ENCODE measurements at regions not wholly inside any gene's neighbourhood (a gene's known extent, or its start where the extent isn't known, plus 50 kb on each side); places are given as distances from the start of the nearest gene placed in this dataset.
"Not testable (repeated sequence)": the region's sequence is repeated elsewhere in the genome, so short reads cannot be mapped to it uniquely, and the experiment has no call there.

- DNase-seq (ENCODE audit: low spot score) (no peak), FAIRE-seq (no peak)
These were observed 341.5 kb upstream of the CCNH start for GRCh38 chr5:87754009-87754757.

DNA sequence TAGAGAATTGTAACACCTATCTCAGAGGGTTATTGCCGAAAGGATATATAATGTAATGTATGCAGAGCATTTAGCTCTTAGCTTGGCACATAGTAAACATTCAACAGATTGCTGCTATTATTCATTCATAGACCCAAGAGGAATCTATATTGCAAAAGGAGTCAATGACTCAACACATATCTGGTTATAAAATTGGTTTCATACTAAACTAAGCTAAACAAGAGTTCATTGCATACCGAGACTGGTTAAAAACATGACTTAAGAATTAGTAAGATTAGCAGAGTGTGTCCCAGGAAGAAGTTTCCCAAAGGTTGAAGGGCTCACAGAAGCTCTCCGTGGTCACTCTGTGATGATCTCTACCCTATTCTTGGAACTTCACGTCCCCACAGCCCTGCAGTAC is 339.6 kb upstream of the CCNH start:
- FAIRE-seq = no peak
- no peak for DNase-seq (ENCODE audit: low spot score)

- DNase-seq (ENCODE audit: low spot score) = no peak
- no peak for FAIRE-seq
These were observed 339.1 kb upstream of the CCNH start for GRCh38 chr5:87751824-87752223.

- DNase-seq (ENCODE audit: low spot score) (no peak), FAIRE-seq (no peak)
These were observed 334.2 kb upstream of the CCNH start for GRCh38 chr5:87746891-87747377.

- DNase-seq (ENCODE audit: low spot score) = no peak
- FAIRE-seq = no peak
These were observed 333.6 kb upstream of the CCNH start for GRCh38 chr5:87746341-87746740.

DNA sequence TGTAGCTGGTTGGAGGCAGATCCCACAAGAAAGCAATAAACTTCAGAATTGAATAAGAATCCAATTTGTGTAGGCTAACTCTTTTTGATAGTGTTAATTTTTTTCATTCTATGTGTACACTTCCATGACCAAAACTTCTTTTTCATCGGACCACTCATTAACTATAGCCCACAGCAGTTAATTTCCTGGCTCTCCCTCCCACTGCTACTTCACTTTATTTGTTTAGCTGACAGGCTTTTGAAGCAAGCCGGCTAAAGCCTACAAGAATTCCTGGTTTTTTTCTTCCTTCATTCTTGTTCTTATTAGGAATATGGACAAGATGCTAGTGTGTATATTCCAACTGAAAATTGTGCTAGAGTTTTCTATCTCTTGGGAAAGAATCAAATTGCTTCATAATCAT is 329.2 kb upstream of the CCNH start:
- FAIRE-seq (no peak), DNase-seq (ENCODE audit: low spot score) (no peak)

DNA sequence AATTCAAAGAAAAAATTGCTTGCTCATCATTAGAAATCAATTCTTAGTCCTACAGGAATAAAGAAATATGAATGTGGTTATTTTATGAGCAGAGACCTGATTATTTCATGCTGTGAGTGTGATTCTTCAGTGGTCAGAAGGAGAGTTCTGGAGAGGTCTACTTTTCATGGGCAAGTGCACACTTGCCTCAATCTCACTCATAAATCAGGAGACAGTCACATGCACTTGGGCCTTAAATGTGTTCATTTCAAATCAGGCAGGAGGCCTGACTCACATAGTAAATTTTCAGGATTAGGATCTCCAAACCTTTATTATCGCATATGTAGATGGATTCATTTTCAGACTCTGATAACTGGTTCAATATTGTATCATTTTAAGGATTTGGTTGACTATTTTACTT is 323.2 kb upstream of the CCNH start:
- FAIRE-seq (no peak), DNase-seq (ENCODE audit: low spot score) (no peak)

DNA sequence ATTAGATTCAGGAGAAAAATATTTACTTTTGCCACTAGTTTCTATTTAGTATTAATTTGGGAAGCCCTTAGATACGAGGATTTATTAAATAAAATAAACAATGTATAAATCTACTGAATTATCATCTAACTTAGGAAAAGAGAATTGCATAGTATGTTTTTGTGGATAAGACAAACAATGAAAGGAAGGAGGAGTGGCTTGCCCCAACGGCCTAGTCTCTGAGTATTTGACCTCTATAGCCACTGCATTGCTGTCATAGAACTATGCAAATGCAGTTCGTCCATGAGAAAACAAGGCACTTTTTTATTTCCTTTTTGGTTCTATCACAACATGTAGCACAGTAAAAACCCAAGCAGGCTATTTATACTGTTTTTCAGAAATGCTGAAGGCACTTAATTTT is 321.2 kb upstream of the CCNH start:
- no peak for DNase-seq (ENCODE audit: low spot score)
- FAIRE-seq = no peak

DNA sequence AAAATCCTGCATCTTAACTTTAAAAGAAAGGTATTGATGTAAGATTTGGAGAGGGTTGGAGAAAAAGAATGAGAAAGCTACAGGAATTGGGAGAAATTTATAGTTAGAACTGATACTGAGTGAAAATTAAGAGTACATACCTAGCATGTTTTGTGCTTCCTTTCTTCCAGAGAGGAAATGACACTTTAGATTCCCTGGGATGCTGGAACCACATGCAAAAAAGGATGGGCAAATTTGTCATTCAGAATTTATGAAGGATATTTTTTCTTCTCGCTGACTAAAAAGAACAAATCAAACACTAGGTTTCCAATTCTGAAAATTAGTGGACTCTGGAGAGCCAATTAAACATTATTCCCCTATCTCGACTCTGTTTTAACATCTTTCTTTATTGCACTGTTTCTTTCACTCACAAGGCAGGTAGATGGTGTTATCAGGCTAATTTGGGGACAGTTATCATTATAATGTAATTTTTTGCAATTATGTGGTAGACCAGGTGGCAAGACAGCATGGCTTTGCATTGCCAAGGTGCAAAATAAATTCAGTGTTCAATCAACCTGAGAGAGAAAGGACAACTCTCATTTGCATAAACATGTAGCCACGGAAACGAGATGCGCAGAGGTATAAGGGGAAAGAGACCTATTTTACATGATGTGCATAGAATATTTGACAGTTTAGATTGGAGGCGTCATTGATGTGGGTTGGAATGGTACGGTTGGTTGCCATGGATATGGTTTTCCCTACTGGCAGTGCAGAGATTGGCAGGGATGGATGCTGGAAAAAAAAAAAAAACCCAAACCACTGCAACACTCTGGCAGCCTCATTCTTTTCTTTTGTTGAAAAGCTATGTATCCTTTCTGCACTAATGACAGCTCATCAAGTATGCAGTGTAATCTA is 320.4 kb upstream of the CCNH start:
- DNase-seq (ENCODE audit: low spot score) = no peak
- FAIRE-seq = no peak

GRCh38 chr5:87729781-87730180 is 317.1 kb upstream of the CCNH start:
- no peak for FAIRE-seq
- no peak for DNase-seq (ENCODE audit: low spot score)

GRCh38 chr5:87722286-87722685 is 309.6 kb upstream of the CCNH start:
- no peak for DNase-seq (ENCODE audit: low spot score)
- no peak for FAIRE-seq

DNA sequence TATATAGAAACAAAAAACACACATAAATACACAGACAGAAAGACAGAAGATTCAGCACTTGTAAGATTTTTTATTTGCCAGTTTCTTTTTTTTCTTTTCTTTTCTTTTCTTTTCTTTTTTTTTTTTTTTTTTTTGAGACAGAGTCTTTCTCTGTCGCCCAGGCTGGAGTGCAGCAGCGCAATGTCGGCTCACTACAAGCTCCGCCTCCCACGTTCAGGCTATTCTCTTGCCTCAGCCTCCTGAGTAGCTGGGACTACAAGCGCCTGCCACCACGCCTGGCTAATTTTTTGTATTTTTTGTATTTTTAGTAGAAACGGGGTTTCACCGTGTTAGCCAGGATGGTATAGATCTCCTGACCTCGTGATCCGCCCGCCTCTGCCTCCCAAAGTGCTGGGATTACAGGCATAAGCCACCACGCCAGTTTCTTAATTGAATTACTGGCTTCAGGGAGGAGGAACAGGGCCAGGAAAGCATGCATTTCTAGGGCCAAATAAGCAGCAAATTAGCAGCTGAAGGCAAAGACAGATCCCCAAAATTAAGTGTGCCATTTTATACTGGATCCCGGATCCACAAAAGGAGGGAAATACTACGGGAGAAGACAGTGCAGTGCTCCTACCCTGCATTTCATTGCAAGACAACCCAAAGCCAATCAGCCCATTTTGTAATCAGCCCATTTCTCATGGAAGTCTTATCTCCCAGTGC is 305.6 kb upstream of the CCNH start:
- not testable (repeated sequence) for FAIRE-seq

GRCh38 chr5:87717761-87718160 is 305.0 kb upstream of the CCNH start:
- FAIRE-seq (no peak), DNase-seq (ENCODE audit: low spot score) (no peak)

More for the DNA sequence above, 305.6 kb upstream of the CCNH start:
- not testable (repeated sequence) for DNase-seq (ENCODE audit: low spot score)

DNA sequence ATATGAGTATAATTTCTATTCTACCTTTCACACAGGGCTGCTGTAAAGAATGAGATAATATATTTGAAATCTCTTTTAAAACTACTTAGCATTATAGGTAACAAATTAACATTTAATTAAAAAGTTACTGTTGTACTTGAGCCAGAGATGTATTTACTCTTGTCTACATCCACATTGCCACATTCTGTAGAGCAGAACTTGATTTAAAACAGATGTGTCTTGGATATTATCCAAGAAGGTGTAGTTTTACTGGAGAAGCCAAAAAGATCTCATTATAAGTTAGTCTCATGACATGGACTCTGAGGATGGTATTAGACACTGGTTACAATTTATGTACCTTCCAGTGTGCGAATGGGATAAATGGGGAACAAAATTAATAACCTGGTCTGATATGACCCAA is 293.1 kb upstream of the CCNH start:
- FAIRE-seq (no peak), DNase-seq (ENCODE audit: low spot score) (no peak)

DNA sequence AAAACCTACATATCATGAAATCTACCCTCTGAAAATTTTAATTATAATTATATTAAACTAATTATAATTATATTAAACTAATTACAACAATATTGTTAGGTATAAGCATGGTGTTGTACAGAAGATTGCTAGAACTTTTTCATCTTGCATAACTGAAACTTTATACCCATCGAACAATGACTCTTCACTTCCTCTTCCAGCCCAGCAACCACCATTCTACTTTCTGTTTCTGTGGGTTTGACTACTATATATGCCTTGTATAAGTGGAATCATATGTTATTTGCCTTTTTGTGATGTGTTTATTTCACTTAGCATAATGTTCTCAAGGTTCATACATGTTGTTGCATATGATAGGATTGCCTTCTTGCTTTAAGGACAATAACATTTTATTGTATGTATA is 274.2 kb upstream of the CCNH start:
- no peak for DNase-seq (ENCODE audit: low spot score)
- FAIRE-seq = no peak

DNA sequence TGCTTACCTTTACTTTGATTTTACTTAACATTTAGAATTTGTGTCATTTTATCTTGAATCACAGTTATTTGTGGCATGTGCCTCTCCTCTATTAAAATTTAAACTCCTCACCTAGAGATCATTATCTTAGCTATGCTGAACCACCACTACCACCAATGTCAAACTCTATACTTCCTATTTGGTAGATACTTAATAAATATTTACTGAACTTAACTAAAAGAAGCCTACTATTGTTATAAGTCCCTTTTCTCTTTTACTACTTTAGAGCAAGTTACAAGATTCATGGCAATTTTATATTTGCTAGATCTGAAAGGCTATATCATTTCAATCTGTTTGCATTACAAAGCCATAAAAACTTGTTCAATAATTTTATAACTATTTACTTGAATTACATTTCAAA is 273.3 kb upstream of the CCNH start:
- DNase-seq (ENCODE audit: low spot score) (no peak), FAIRE-seq (no peak)

- no peak for FAIRE-seq
These were observed 261.5 kb upstream of the CCNH start for GRCh38 chr5:87674235-87674634.

GRCh38 chr5:87671146-87671545 is 258.4 kb upstream of the CCNH start:
- no peak for FAIRE-seq
- DNase-seq (ENCODE audit: low spot score) = no peak

More at GRCh38 chr5:87674235-87674634, 261.5 kb upstream of the CCNH start:
- no peak for DNase-seq (ENCODE audit: low spot score)

DNA sequence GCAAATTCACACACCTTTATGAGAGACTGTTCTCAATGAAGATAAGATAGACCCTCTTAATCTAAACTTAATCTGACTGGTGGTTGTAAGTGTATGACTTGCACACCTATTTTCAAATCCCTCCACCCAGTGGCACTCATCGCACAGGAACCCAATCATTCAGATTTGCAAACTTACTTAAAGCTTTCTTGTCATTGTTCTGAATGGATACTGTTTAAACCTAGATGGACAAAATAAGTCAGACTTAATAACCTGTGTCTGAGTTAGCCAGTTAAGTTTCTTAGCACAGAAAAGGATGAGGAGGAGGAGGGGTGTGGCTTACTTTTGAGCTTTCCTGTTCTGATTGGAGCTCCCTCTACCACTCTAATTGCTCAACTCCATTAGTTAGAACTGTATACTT is 252.4 kb upstream of the CCNH start:
- FAIRE-seq = no peak

GRCh38 chr5:87661784-87662566 is 249.2 kb upstream of the CCNH start:
- DNase-seq (ENCODE audit: low spot score) = no peak
- no peak for FAIRE-seq

More for the DNA sequence above, 252.4 kb upstream of the CCNH start:
- DNase-seq (ENCODE audit: low spot score) = no peak

- no peak for FAIRE-seq
- DNase-seq (ENCODE audit: low spot score) = no peak
These were observed 240.5 kb upstream of the CCNH start for GRCh38 chr5:87653242-87653641.

Data from RCC 7860 (cell line).